GM23248 (cell line): ENCODE measurements at regions not wholly inside any gene's neighbourhood (a gene's known extent, or its start where the extent isn't known, plus 50 kb on each side); places are given as distances from the start of the nearest gene placed in this dataset.

ENCODE experiments used
- EZH2 ChIP-seq: fragments of 200-600 bp; sonication (generic); IDR thresholded peaks from 2 replicates; pipeline ENCODE4 v1.6.1; 2018; ENCODE audit warnings: antibody characterized with exemption, mild to moderate bottlenecking; ENCODE audit not compliant: insufficient read depth, poor library complexity, severe bottlenecking
- EZH2phosphoT487 ChIP-seq: fragments of 200-600 bp; sonication (generic); IDR thresholded peaks from 2 replicates; pipeline ENCODE4 v1.6.1; 2018; ENCODE audit warnings: antibody characterized with exemption, moderate library complexity, mild to moderate bottlenecking, low read depth; ENCODE audit not compliant: insufficient read depth

GRCh38 chr4:188876881-188877280 lies 737.6 kb downstream of the TRIML1 start:
- TF ChIP-seq EZH2phosphoT487 = no peak
- no peak for TF ChIP-seq EZH2
